Trophoblast cell (in vitro differentiated cells and primary cell): ENCODE measurements at regions not wholly inside any gene's neighbourhood (a gene's known extent, or its start where the extent isn't known, plus 50 kb on each side); places are given as distances from the start of the nearest gene placed in this dataset.

Experiments
- DNase-seq, 2 donors: peaks; one replicate each; pipeline ENCODE4 v3.0.0-alpha.2; 2016
- H2AFZ ChIP-seq: 2 replicates; pipeline ENCODE4 v1.6.1; 2013; ENCODE audit warnings: low read length, moderate library complexity, mild to moderate bottlenecking; ENCODE audit not compliant: insufficient read depth, poor library complexity
- H2AK5ac ChIP-seq: 2 replicates; pipeline ENCODE4 v1.6.1; 2013; ENCODE audit warnings: mild to moderate bottlenecking, low read length
- H2BK120ac ChIP-seq: 2 replicates; pipeline ENCODE4 v1.6.1; 2013; ENCODE audit warnings: low read length, mild to moderate bottlenecking, moderate library complexity; ENCODE audit not compliant: insufficient read depth, poor library complexity
- H2BK12ac ChIP-seq: 2 replicates; pipeline ENCODE4 v1.6.1; 2013; ENCODE audit warnings: mild to moderate bottlenecking, low read length, moderate library complexity
- H2BK5ac ChIP-seq: 2 replicates; pipeline ENCODE4 v1.6.1; 2013; ENCODE audit warnings: low read length, low read depth, moderate library complexity, mild to moderate bottlenecking; ENCODE audit not compliant: poor library complexity
- H3K14ac ChIP-seq: 2 replicates; pipeline ENCODE4 v1.6.1; 2013; ENCODE audit warnings: mild to moderate bottlenecking, low read length
- H3K18ac ChIP-seq: 2 replicates; pipeline ENCODE4 v1.6.1; 2013; ENCODE audit warnings: mild to moderate bottlenecking, low read length
- H3K23ac ChIP-seq: 2 replicates; pipeline ENCODE4 v1.6.1; 2013; ENCODE audit warnings: low read length
- H3K27ac ChIP-seq: 2 replicates; pipeline ENCODE4 v1.5.1; 2013; ENCODE audit warnings: low read depth, mild to moderate bottlenecking, inconsistent platforms, low read length, moderate library complexity
- H3K27me3 ChIP-seq: 2 replicates; pipeline ENCODE4 v1.6.1; 2013; ENCODE audit warnings: inconsistent platforms, mild to moderate bottlenecking, low read length, moderate library complexity; ENCODE audit not compliant: insufficient read depth
- H3K36me3 ChIP-seq, 2 experiments: 1 replicate in 1 of 2; 2 replicates in 1 of 2; pipeline ENCODE4 v1.6.1; 2013; ENCODE audit warnings: low read length in 2 of 2, mild to moderate bottlenecking in 2 of 2, moderate library complexity in 1 of 2; ENCODE audit not compliant: insufficient read depth in 2 of 2, control insufficient read depth in 1 of 2
- H3K4ac ChIP-seq: 2 replicates; pipeline ENCODE4 v1.6.1; 2013; ENCODE audit warnings: low read depth, mild to moderate bottlenecking, low read length, moderate library complexity
- H3K4me1 ChIP-seq, 2 experiments: 1 replicate in 1 of 2; 2 replicates in 1 of 2; pipeline ENCODE4 v1.6.1; 2013; ENCODE audit warnings: low read length in 2 of 2, mild to moderate bottlenecking in 2 of 2, moderate library complexity in 1 of 2; ENCODE audit not compliant: insufficient read depth in 2 of 2, control insufficient read depth in 1 of 2
- H3K4me2 ChIP-seq: 2 replicates; pipeline ENCODE4 v1.6.1; 2013; ENCODE audit warnings: inconsistent platforms, mild to moderate bottlenecking, low read length, moderate library complexity
- H3K4me3 ChIP-seq: 2 replicates; pipeline ENCODE4 v1.5.1; 2013; ENCODE audit warnings: mild to moderate bottlenecking, low read depth, low read length, inconsistent platforms
- H3K79me1 ChIP-seq: one replicate; pipeline ENCODE4 v1.6.1; 2013; ENCODE audit warnings: low read length
- H3K79me2 ChIP-seq: 2 replicates; pipeline ENCODE4 v1.6.1; 2013; ENCODE audit warnings: low read length, mild to moderate bottlenecking; ENCODE audit not compliant: control insufficient read depth, insufficient read depth, poor library complexity
- H3K9ac ChIP-seq: 2 replicates; pipeline ENCODE4 v1.6.1; 2013; ENCODE audit warnings: mild to moderate bottlenecking, low read length
- H3K9me3 ChIP-seq: 2 replicates; pipeline ENCODE4 v1.6.1; 2013; ENCODE audit warnings: low read depth, mild to moderate bottlenecking, control low read depth, inconsistent platforms, low read length; ENCODE audit not compliant: insufficient read depth
- H4K12ac ChIP-seq: 2 replicates; pipeline ENCODE4 v1.6.1; 2013; ENCODE audit warnings: low read depth, mild to moderate bottlenecking, low read length, moderate library complexity
- H4K8ac ChIP-seq: 2 replicates; pipeline ENCODE4 v1.6.1; 2013; ENCODE audit warnings: low read depth, mild to moderate bottlenecking, low read length, moderate library complexity
- H4K91ac ChIP-seq: one replicate; pipeline ENCODE4 v1.6.1; 2013; ENCODE audit warnings: low read depth, mild to moderate bottlenecking, low read length, moderate library complexity
- WGBS: extraction: QIAGEN DNeasy Blood & Tissue Kit; methylation state at CpG from one replicate; pipeline ENCODE4 v1.1.7; 2013; ENCODE audit warnings: missing lambda C conversion rate; ENCODE audit not compliant: insufficient read length, insufficient coverage; ENCODE audit errors: extremely low coverage; 5-methylcytosine and 5-hydroxymethylcytosine counted together

GRCh38 chr14:76699939-76700590 is 61.2 kb upstream of the VASH1 start:
- no peak for DNase-seq
- Histone ChIP-seq H2AFZ (no peak overlapping the region), H2BK12ac (no peak overlapping the region), H3K18ac (no peak overlapping the region), H3K9me3 (no peaks in the 10 kb centered on the region), H4K12ac (no peak overlapping the region), H3K27me3 (no peaks in the 10 kb centered on the region), H3K23ac (no peak overlapping the region), H3K4me1 (peaks cover 8 to 10% of the 10 kb centered on the region in 2 experiments), H3K4me3 (no peak overlapping the region), H3K79me1 (no peaks in the 10 kb centered on the region), H3K14ac (no peak overlapping the region), H3K79me2 (no peaks in the 10 kb centered on the region), H2AK5ac (no peak overlapping the region), H3K4ac (no peak overlapping the region), H2BK5ac (no peak overlapping the region), H3K36me3 (no peaks in the 10 kb centered on the region), H3K27ac (no peak overlapping the region), H4K91ac (no peak overlapping the region), H2BK120ac (no peak overlapping the region), H3K4me2 (no peak overlapping the region), H3K9ac (no peak overlapping the region), H4K8ac (no peak overlapping the region)
- WGBS, result no CpG with 5 or more reads among the region's 8 CpGs

GRCh38 chr14:76701436-76701835 is 59.8 kb upstream of the VASH1 start:
- H3K27me3 ChIP-seq, result no peaks in the 10 kb centered on the region
- no peak overlapping the region for H2AK5ac ChIP-seq
- H3K9ac ChIP-seq, result no peak overlapping the region
- no peak overlapping the region for H3K4ac ChIP-seq
- no CpG with 5 or more reads among the region's 3 CpGs for WGBS
- H4K91ac ChIP-seq, result no peak overlapping the region
- H3K79me2 ChIP-seq, result no peaks in the 10 kb centered on the region
- no peak overlapping the region for H2AFZ ChIP-seq
- no peak overlapping the region for H2BK120ac ChIP-seq
- H3K79me1 ChIP-seq, result no peaks in the 10 kb centered on the region
- H4K8ac ChIP-seq, result no peak overlapping the region
- H3K4me2 ChIP-seq, result no peak overlapping the region
- H3K18ac ChIP-seq, result no peak overlapping the region
- H3K36me3 ChIP-seq, result no peaks in the 10 kb centered on the region
- H3K14ac ChIP-seq, result no peak overlapping the region
- H3K9me3 ChIP-seq, result no peaks in the 10 kb centered on the region
- peaks cover 6% of the 10 kb centered on the region in 2 experiments for H3K4me1 ChIP-seq
- H4K12ac ChIP-seq, result no peak overlapping the region
- no peak overlapping the region for H3K4me3 ChIP-seq
- no peak for DNase-seq
- H2BK5ac ChIP-seq, result no peak overlapping the region
- H2BK12ac ChIP-seq, result no peak overlapping the region
- H3K23ac ChIP-seq, result no peak overlapping the region
- H3K27ac ChIP-seq, result no peak overlapping the region

GRCh38 chr14:76701981-76702380 is 59.3 kb upstream of the VASH1 start:
- Histone ChIP-seq H2BK120ac (no peak overlapping the region), H3K14ac (no peak overlapping the region), H4K8ac (no peak overlapping the region), H3K4ac (no peak overlapping the region), H4K12ac (no peak overlapping the region), H2AK5ac (no peak overlapping the region), H3K4me1 (peaks cover 1 to 3% of the 10 kb centered on the region in 2 experiments), H3K79me2 (no peaks in the 10 kb centered on the region), H3K27ac (no peak overlapping the region), H3K23ac (no peak overlapping the region), H3K27me3 (no peaks in the 10 kb centered on the region), H3K36me3 (no peaks in the 10 kb centered on the region), H2BK5ac (no peak overlapping the region), H3K18ac (no peak overlapping the region), H3K79me1 (no peaks in the 10 kb centered on the region), H4K91ac (no peak overlapping the region), H3K4me3 (no peak overlapping the region), H3K4me2 (no peak overlapping the region), H3K9ac (no peak overlapping the region), H2BK12ac (no peak overlapping the region), H3K9me3 (no peaks in the 10 kb centered on the region), H2AFZ (no peak overlapping the region)
- no peak for DNase-seq
- WGBS, result no CpG with 5 or more reads among the region's 3 CpGs

GRCh38 chr14:76705214-76705613 is 56.1 kb upstream of the VASH1 start:
- no peaks in the 10 kb centered on the region for H3K79me2 ChIP-seq
- no peak overlapping the region for H3K14ac ChIP-seq
- no peak overlapping the region for H2AK5ac ChIP-seq
- H2BK120ac ChIP-seq, result no peak overlapping the region
- H3K9me3 ChIP-seq, result no peaks in the 10 kb centered on the region
- no peaks in the 10 kb centered on the region for H3K4me1 ChIP-seq
- no peak for DNase-seq
- no peak overlapping the region for H3K23ac ChIP-seq
- H4K8ac ChIP-seq, result no peak overlapping the region
- no peak overlapping the region for H3K4me2 ChIP-seq
- no peak overlapping the region for H3K9ac ChIP-seq
- H3K4me3 ChIP-seq, result no peak overlapping the region
- no peak overlapping the region for H4K91ac ChIP-seq
- no peak overlapping the region for H4K12ac ChIP-seq
- no peak overlapping the region for H2AFZ ChIP-seq
- no peak overlapping the region for H3K18ac ChIP-seq
- no peak overlapping the region for H3K27ac ChIP-seq
- no peak overlapping the region for H2BK12ac ChIP-seq
- no CpG with 5 or more reads among the region's 6 CpGs for WGBS
- H3K27me3 ChIP-seq, result no peaks in the 10 kb centered on the region
- H3K79me1 ChIP-seq, result no peaks in the 10 kb centered on the region
- no peak overlapping the region for H3K4ac ChIP-seq
- no peak overlapping the region for H2BK5ac ChIP-seq
- H3K36me3 ChIP-seq, result no peaks in the 10 kb centered on the region
